Stimulated activated CD4-positive, alpha-beta T cell treated with anti-CD3 and anti-CD28 coated beads, Interleukin-2, amount 100 ng/mL, for 4 hours (primary cell): ENCODE measurements at regions not wholly inside any gene's neighbourhood (a gene's known extent, or its start where the extent isn't known, plus 50 kb on each side); places are given as distances from the start of the nearest gene placed in this dataset.

Experiments used
- DNase-seq: peaks from one replicate; pipeline ENCODE4 v3.0.0-alpha.2; 2020; ENCODE audit warnings: low read depth

DNA sequence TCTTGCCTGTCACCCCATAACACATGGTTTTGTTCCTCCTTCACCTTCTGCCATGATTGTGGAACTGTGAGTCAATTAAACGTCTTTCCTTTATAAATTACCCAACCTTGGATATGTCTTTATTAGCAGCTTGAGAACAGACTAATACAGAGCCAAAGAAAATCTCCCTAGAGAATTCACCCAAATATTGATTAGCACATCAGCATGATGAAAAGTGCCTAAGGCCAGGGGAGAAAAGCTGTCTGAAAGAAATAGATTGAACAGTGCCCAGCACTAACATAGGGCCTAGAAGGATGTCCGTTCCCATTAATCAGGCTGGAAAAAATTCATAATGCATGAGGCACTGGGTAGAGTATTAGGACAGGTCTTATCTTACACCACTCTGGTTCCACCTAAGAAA, 111.9 kb upstream of the CALN1 start:
- no peak for DNase-seq

DNA sequence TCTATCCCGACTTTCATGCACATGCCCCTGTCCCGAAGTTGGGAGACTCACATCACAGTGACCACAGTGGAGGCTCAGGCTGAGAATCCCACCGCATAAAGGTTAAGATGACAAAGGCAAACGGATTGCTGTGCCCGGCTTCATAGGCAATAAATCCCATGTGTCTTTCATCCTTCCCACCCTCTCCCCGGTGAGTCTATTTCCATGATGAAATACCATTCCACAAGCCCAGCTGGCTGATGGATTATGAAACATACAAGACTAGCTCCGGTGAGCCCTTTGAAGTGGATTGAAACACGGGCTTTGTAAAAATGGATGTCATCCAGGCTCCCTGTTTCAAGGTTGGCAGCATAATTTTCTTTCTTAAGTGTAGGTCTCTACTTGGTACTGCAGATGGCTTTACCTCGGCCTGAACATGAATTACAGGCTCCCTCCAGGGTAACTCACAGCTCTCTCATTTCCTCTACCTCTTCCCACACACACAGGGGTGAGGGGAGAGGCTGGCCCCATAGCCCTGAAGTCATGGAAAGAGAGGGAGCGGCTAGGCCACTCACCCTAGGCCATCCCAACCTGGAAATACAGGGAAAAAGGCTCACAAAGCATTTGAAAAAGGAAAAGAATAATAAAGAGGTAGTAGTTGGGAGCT, 92.0 kb upstream of the CALN1 start:
- DNase-seq: no peak

DNA sequence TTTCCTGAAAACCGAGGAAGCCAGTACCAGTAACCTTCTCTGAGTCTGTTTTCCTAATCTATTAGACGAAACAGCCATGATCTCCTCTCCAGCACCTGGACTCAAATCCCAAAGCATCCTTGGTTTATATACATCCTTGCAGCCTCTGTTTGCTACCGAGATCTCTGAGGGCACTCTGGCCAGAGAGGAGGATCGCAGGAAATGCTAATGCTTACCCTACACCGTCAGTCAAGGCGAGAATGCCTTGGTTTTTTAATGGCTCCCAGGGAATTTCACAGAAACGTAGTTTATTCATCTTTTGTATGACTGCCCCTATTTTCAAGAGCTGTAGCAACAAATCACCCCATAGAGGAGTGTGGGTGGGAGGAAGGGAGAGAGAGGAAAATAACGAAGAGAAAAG, 91.5 kb upstream of the CALN1 start:
- no peak for DNase-seq

DNA sequence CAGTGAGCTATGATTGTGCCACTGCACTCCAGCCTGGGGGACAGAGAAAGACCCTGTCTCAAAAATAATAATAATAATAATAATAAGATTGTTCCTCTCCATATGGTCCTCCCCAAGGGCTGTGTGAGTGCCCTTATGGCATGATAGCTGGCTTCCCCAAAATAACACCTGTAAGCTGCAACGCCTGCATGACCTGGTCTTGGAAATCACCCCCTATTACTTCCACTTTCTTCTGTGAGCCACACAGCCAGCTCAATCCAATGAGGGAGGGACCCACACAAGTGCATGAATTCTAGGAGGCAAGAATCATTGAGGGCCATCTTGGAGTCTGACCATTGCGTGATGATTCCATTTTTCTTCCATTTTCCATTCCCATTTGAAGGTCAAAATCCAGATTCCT, 82.7 kb upstream of the CALN1 start:
- DNase-seq: no peak

DNA sequence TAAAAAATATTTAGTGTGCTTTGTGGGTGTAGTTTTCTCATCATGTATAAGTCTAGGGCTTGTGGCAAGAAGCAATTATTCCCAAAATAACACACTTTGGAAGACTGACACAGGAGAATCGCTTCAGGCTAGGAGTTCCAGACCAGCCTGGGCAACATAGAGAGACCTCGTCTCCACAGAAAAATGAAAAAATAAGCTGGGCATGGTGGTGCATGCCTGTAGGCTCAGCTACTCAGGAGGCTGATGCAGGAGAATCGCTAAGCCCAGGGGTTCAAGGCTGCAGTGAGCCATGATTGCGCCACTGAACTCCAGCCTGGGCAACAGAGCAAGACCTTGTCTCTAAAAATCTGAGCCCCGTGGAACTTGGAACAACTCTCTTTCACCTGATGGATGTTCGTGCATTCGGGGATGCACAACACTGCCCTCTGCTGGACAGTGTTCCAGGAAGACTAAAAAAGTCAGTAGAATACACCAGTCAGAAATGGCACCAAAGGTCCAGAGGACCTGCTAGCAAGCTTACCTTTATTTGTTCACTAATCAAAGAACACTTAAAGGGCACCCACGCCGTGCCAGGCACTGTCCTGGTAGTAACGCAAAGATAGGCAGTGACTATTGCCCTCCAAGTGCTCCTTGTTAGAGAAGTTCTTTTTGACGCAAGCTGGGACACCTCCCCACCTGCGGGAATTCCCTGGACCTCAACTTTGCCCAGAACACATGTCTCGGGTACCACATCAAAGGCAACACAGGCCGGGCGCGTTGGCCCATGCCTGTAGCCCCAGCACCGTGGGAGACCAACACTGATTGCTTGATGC, 81.9 kb upstream of the CALN1 start:
- peak; percentile 8 for DNase-seq

DNA sequence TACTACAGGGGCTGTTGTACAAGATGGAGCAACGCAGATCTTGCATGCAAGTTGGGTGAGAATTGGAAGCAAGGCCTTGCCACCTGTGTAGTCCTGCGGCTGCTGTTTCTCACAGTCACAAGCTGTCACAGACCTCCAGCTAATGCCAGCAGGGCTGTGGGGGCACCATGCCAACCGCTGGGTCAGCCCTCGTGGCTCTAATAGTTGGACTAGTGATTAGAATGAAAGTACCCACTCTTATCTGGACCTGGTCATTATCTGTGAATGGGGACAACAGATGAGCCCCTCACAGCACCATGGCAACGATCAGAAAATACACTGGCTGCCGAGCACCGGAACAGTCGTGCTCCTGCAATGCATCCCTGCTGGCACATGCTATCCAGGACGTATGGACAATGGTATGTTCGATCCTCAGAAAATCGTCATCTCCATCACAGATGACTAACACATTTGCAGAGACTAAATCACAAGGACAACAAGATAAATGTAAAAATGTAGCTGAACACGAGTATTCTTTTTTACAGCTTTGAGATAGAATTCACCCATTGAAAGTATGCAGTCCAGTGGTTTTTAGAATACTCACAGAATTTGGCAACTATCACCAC, 80.4 kb upstream of the CALN1 start:
- DNase-seq: no peak

DNA sequence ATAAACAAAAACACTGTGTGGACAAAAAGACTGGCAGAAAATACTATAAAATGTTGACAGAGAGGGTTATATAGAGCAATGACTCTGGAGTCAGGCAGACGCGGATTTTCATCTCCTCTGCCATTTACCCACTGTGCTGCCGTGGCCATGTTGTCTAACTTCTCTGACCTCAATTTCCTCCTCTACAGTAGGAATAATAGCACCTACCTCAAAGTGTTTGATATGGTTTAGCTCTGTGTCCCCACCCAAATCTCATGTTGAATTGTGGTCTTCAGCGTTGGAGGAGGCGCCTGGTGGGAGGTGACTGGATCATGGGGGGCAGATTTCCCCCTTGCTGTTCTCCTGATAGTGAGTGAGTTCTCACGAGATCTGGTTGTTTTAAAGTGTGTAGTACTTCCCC, 78.2 kb upstream of the CALN1 start:
- no peak for DNase-seq

DNA sequence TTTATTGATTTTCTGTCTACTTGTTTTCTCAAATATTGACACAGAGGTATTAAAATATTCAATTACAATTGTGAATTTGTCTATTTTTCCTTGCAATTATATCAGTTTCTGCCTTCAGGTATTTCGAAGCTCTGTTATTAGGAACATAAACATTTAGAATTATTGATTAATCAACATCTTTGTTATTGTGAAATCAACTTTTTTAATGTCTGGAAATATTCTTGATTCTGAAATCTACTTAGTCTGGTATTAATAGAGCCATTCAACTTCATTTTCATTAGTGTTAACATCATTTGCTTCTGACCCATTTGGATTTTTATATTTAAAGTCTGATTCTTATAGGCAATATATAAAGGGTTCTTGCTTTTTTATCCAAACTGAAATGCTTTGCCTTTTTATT, 69.8 kb upstream of the CALN1 start:
- no peak for DNase-seq

DNA sequence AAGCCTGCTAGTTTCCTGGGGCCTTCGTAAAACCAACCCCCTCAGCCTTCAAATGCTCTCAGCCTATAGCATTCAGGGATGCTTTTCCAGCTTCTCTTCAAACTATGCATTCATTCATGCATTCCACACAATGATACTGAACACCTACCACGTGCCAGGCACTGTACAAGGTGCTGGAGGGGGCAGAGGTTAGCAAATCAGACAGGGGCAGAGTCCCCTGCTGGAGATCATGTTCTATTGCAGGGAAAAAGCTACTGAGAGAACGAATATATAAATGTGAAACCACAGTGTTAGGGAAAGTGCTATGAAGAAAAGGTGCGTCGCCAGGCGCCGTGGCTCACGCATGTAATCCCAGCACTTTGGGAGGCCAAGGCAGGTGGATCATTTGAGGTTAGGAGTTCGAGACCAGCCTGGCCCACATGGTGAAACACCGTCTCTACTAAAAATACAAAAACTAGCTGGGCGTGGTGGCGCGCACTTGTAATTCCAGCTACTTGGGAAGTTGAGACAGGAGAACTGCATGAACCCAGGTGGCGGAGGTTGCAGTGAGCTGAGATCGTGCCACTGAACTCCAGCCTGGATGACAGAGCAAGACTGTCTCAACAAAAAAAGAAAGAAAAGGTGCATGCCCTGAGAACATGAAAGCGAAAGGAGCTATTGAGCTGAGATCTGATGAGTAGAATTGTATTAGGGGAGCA, 64.6 kb upstream of the CALN1 start:
- no peak for DNase-seq

DNA sequence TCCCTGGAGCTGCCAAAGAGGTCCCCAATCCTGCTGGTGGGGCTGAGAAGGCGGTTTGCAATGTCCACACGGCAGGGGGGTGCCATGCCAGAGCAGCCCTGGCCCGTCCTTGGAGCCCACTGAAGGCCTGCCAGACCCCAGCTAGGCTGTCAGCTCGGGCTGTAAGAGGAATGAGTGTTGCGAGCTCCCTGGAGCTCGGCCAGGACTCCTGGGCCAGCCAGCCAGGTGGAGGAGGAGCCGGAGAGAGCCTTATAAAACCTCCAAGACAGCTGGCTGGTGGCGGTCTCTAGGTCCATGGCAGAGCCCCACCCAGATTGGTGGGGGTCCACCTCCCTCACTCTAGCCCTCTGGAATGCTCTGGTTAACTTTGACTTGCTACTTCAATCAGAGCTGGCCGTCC, 55.1 kb upstream of the CALN1 start:
- no peak for DNase-seq

DNA sequence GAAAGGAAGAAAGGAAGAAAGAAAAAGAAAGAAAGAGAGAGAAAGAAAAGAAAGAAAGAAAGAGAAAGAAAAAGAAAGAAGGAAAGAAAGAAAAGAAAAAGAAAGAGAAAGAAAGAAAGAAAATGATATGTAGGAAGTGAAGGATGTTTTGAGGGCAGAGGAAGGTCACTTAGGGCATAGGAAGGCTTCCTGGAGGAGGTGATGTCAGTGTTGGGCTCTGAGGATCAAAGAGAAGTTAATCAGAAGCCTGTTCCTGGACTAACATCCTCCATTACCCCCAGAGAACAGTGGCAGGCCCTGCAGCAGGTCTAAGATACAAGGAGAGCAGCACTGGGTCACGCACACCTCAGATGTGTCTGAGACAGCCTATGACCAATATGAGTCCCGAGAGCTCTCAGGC, 54.7 kb upstream of the CALN1 start:
- no peak for DNase-seq

DNA sequence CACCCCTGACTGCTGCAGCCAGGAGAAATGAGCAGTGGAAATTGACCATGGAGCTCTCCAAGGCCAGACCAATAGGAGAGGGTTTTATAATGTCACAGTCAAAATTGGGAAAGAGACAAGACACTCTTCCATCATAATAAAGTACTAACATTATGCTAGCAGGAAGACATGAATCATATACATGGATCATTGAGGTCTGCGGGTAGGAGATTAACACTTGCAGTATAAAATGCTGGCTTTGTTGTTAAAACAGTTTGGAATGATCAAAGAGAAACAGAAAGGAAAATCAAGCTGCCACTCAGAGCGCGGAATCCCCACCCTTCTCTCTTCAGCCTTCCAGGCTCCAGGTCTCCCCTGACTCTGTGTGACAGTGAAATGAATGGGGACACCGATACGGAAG, 53.4 kb upstream of the CALN1 start:
- DNase-seq: no peak

DNA sequence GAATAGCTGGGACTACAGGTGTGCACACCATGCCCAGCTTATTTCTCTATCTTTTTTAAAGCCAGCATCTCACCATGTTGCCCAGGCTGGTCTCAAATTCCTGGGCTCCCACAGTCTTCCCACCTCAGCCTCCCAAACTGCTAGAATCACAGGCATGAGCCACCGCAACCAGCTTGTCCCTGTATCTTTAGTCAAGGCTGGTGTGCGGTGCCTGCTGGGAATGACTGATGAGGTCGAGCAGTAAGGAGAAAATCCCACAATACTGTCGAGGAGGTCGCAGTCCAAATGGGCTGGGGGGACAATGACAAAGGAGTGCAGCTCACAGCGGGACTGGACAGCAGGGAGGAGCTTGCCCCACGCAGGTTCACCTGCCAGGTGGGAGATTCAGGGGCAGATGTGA, 50.2 kb upstream of the CALN1 start:
- no peak for DNase-seq
